Karpas-422 (cell line): ENCODE measurements at regions not wholly inside any gene's neighbourhood (a gene's known extent, or its start where the extent isn't known, plus 50 kb on each side); places are given as distances from the start of the nearest gene placed in this dataset.
A peak's percentile ranks its signal among the peaks of the same experiment; 100 is the strongest.

Experiments
- DNase-seq: peaks from one replicate; pipeline ENCODE4 v3.0.0-alpha.2; 2015
- H2AFZ ChIP-seq: fragments of 200-600 bp; sonication (generic); 2 replicates; pipeline ENCODE4 v1.6.1; 2014; ENCODE audit warnings: antibody characterized with exemption, low read length, mixed read lengths
- H3K27ac ChIP-seq: fragments of 200-600 bp; sonication (generic); 2 replicates; pipeline ENCODE4 v1.5.1; 2014; ENCODE audit warnings: mild to moderate bottlenecking, low read length, moderate library complexity
- H3K27me3 ChIP-seq: fragments of 200-600 bp; sonication (generic); 2 replicates; pipeline ENCODE4 v1.6.1; 2014; ENCODE audit warnings: low read length, mixed read lengths
- H3K36me3 ChIP-seq: fragments of 200-600 bp; sonication (generic); 2 replicates; pipeline ENCODE4 v1.6.1; 2014; ENCODE audit warnings: low read length, mixed read lengths; ENCODE audit not compliant: insufficient read depth
- H3K4me1 ChIP-seq: fragments of 200-600 bp; sonication (generic); 2 replicates; pipeline ENCODE4 v1.6.1; 2014; ENCODE audit warnings: mild to moderate bottlenecking, low read length, mixed read lengths
- H3K4me2 ChIP-seq: fragments of 200-600 bp; sonication (generic); 2 replicates; pipeline ENCODE4 v1.6.1; 2014; ENCODE audit warnings: low read length, low read depth, mild to moderate bottlenecking; ENCODE audit not compliant: poor library complexity, severe bottlenecking
- H3K4me3 ChIP-seq: fragments of 200-600 bp; sonication (generic); 2 replicates; pipeline ENCODE4 v1.5.1; 2014; ENCODE audit warnings: mild to moderate bottlenecking, antibody characterized with exemption, low read length, mixed read lengths
- H3K79me2 ChIP-seq: fragments of 200-600 bp; sonication (generic); 2 replicates; pipeline ENCODE4 v1.6.1; 2014; ENCODE audit warnings: mild to moderate bottlenecking, low read length, mixed read lengths
- H3K9ac ChIP-seq: fragments of 200-600 bp; sonication (generic); 2 replicates; pipeline ENCODE4 v1.6.0; 2014; ENCODE audit warnings: low read length
- H3K9me2 ChIP-seq: fragments of 200-600 bp; sonication (generic), shearing (Covaris generic); replicated peaks from 2 replicates; pipeline ENCODE4 v1.6.0; 2014; ENCODE audit warnings: mild to moderate bottlenecking, low read length, moderate library complexity; ENCODE audit not compliant: insufficient read depth
- H3K9me3 ChIP-seq: fragments of 300-700, 200-600 bp; sonication (generic); 2 replicates; pipeline ENCODE4 v1.6.1; 2014; ENCODE audit warnings: low read length, mixed read lengths
- H4K20me1 ChIP-seq: fragments of 200-600 bp; sonication (generic); 2 replicates; pipeline ENCODE4 v1.6.1; 2014; ENCODE audit warnings: mild to moderate bottlenecking, antibody characterized with exemption, low read length, low read depth; ENCODE audit not compliant: insufficient read depth

DNA sequence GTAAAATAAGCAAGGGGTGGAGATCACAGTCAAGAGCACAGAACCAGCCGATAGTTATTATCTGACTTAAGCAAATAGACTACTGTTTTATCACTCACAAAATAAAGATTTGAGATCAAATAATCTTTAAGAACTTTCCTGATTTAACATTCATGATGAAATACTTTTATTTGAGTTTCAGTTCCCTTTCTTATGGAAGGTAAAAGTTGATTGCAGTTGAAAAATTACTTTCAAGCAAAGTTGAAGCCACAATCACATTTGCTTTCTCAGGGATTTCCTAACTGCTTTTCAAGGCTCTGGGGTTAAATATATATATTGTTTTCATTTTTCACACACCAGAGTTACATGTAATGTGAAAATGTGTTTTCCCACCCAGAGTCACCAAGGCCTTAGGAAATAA, 599.5 kb downstream of the KCNJ3 start:
- peaks cover 2% of the 10 kb centered on the region; the same call in 1 of the 2 replicates for H3K9me3 ChIP-seq
- no peaks in the 10 kb centered on the region for H3K79me2 ChIP-seq
- H3K27me3 ChIP-seq = no peaks in the 10 kb centered on the region
- H3K9me2 ChIP-seq = no peaks in the 10 kb centered on the region
- no peak overlapping the region for H3K4me2 ChIP-seq
- no peak overlapping the region for H3K9ac ChIP-seq
- H4K20me1 ChIP-seq = no peaks in the 10 kb centered on the region
- H2AFZ ChIP-seq = no peak overlapping the region
- H3K27ac ChIP-seq = no peak overlapping the region
- H3K4me3 ChIP-seq = no peak overlapping the region
- no peaks in the 10 kb centered on the region for H3K36me3 ChIP-seq
- H3K4me1 ChIP-seq = no peaks in the 10 kb centered on the region
- no peak for DNase-seq

- no peaks in the 10 kb centered on the region for H3K9me2 ChIP-seq
These were observed 595.9 kb downstream of the KCNJ3 start for GRCh38 chr2:155294358-155294757.

GRCh38 chr2:155281907-155282306, 583.4 kb downstream of the KCNJ3 start:
- no peaks in the 10 kb centered on the region for H3K36me3 ChIP-seq
- H3K27ac ChIP-seq = no peak overlapping the region
- H3K27me3 ChIP-seq = no peaks in the 10 kb centered on the region
- no peaks in the 10 kb centered on the region for H3K79me2 ChIP-seq
- H3K4me1 ChIP-seq = no peaks in the 10 kb centered on the region
- H3K4me2 ChIP-seq = no peak overlapping the region
- peaks cover 28% of the 10 kb centered on the region for H3K9me3 ChIP-seq
- no peak overlapping the region for H2AFZ ChIP-seq
- no peak overlapping the region for H3K4me3 ChIP-seq
- H3K9ac ChIP-seq = no peak overlapping the region
- no peak for DNase-seq
- no peaks in the 10 kb centered on the region for H4K20me1 ChIP-seq
- no peaks in the 10 kb centered on the region for H3K9me2 ChIP-seq

More at GRCh38 chr2:155294358-155294757, 595.9 kb downstream of the KCNJ3 start:
- H3K27ac ChIP-seq = no peak overlapping the region
- no peak overlapping the region for H3K9ac ChIP-seq
- no peak overlapping the region for H3K4me2 ChIP-seq
- no peaks in the 10 kb centered on the region for H3K4me1 ChIP-seq
- H4K20me1 ChIP-seq = no peaks in the 10 kb centered on the region
- no peak for DNase-seq
- H2AFZ ChIP-seq = no peak overlapping the region
- no peaks in the 10 kb centered on the region for H3K79me2 ChIP-seq
- H3K36me3 ChIP-seq = no peaks in the 10 kb centered on the region
- no peak overlapping the region for H3K4me3 ChIP-seq
- H3K27me3 ChIP-seq = no peaks in the 10 kb centered on the region
- peaks cover under 1% of the 10 kb centered on the region; the same call in 1 of the 2 replicates for H3K9me3 ChIP-seq

DNA sequence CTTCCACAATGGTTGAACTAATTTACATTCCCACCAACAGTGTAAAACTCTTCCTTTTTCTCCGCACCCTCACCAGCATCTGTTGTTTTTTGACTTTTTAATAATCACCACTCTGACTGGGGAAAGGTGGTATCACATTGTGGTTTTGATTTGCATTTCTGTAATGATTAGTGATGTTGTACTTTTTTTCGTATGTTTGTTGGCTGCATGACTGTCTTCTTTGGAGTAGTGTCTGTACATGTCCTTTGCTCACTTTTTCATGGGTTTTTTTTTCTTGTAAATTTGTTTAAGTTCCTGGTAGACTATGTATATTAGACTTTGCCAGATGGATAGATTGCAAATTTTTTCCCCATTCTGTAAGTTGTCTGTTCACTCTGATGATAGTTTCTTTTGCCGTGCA, 574.8 kb downstream of the KCNJ3 start:
- Histone ChIP-seq H2AFZ (no peak overlapping the region), H4K20me1 (no peaks in the 10 kb centered on the region), H3K27me3 (no peaks in the 10 kb centered on the region), H3K4me3 (no peak overlapping the region), H3K9me3 (peaks cover 11% of the 10 kb centered on the region; the same call in 1 of the 2 replicates), H3K4me2 (no peak overlapping the region), H3K79me2 (no peaks in the 10 kb centered on the region), H3K36me3 (no peaks in the 10 kb centered on the region), H3K9ac (no peak overlapping the region), H3K4me1 (no peaks in the 10 kb centered on the region), H3K9me2 (no peaks in the 10 kb centered on the region), H3K27ac (no peak overlapping the region)
- no peak for DNase-seq

- H3K4me1 ChIP-seq = no peaks in the 10 kb centered on the region
- no peaks in the 10 kb centered on the region for H3K36me3 ChIP-seq
- H3K27me3 ChIP-seq = no peaks in the 10 kb centered on the region
- no peaks in the 10 kb centered on the region for H3K9me2 ChIP-seq
- no peaks in the 10 kb centered on the region for H4K20me1 ChIP-seq
- H3K4me2 ChIP-seq = no peak overlapping the region
- H3K27ac ChIP-seq = no peak overlapping the region
- no peak overlapping the region for H3K9ac ChIP-seq
- H3K4me3 ChIP-seq = no peak overlapping the region
- no peak overlapping the region for H2AFZ ChIP-seq
- H3K79me2 ChIP-seq = no peaks in the 10 kb centered on the region
- DNase-seq = no peak
- peaks cover 20% of the 10 kb centered on the region for H3K9me3 ChIP-seq
These were observed 568.1 kb downstream of the KCNJ3 start for GRCh38 chr2:155266583-155266982.

DNA sequence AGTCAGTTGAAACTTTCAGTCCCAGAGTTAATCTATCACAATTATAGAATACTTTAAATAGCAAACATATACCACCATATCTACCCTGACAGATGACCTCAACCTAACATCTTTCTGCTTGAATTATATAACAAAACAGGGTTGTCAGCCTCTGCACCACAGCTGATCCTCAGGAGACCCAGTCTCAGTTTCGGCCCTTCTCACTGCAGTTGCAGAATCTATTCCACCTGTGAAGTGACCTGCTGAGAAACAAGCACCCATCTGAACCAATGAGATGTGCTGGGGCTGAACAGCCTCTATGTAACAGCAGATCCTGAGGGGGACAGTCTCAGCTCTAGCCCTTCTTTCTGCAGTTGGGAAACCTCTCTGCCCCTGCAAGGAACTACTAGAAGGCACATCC, 567.6 kb downstream of the KCNJ3 start:
- Histone ChIP-seq H3K9ac (no peak overlapping the region), H3K36me3 (no peaks in the 10 kb centered on the region), H3K4me2 (no peak overlapping the region), H3K27me3 (no peaks in the 10 kb centered on the region), H3K9me2 (no peaks in the 10 kb centered on the region), H3K27ac (no peak overlapping the region), H3K4me1 (no peaks in the 10 kb centered on the region), H3K9me3 (peaks cover 20% of the 10 kb centered on the region), H4K20me1 (no peaks in the 10 kb centered on the region), H3K79me2 (no peaks in the 10 kb centered on the region), H3K4me3 (no peak overlapping the region), H2AFZ (no peak overlapping the region)
- no peak for DNase-seq

- H4K20me1 ChIP-seq = no peaks in the 10 kb centered on the region
- H3K36me3 ChIP-seq = no peaks in the 10 kb centered on the region
- no peaks in the 10 kb centered on the region for H3K9me2 ChIP-seq
- H3K9me3 ChIP-seq = peaks cover 3% of the 10 kb centered on the region; the same call in 1 of the 2 replicates
- DNase-seq = no peak
- H3K79me2 ChIP-seq = no peaks in the 10 kb centered on the region
- no peak overlapping the region for H3K4me3 ChIP-seq
- H3K9ac ChIP-seq = no peak overlapping the region
- H3K4me1 ChIP-seq = no peaks in the 10 kb centered on the region
- H2AFZ ChIP-seq = no peak overlapping the region
- H3K27me3 ChIP-seq = no peaks in the 10 kb centered on the region
- H3K27ac ChIP-seq = no peak overlapping the region
- H3K4me2 ChIP-seq = no peak overlapping the region
These were observed 558.3 kb downstream of the KCNJ3 start for GRCh38 chr2:155256803-155257202.

DNA sequence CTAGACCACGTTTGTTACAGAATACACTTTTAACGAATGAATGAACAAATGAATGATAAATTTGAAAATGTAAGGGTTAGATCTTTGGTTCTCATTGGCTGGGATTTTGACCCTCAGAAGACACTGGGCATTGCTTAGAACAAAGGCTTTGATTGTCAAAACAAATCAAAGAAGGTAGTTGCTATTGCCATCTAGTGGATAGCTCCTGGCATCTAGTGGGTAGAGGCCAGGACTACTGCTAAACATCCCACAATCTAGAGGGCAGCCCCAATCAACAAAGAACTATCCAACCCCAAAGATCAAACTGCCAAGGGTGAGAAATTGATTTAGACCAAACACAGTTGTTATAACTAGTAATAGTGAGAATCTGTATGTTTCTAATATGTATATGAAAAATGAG, 552.3 kb downstream of the KCNJ3 start:
- no peaks in the 10 kb centered on the region for H3K27me3 ChIP-seq
- H3K9ac ChIP-seq = no peak overlapping the region

DNA sequence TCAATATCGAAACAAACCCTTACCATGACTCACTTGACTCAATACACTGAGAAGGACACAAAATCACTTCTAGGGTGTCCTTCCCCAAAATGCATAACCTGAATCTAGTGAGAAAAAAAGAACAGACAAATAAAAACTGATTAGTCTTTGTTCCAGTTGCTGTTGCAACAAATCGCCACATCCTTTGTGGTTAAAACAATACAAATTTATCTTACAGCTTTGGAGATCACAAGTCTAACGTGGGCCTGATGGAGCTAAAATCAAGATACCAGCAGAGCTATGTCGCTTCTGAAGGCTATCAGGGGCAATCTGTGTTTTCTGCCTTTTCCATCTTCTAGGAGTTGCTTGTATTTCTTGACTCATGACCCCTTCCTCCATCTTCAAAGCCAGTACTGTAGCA, 541.7 kb downstream of the KCNJ3 start:
- Histone ChIP-seq H3K9ac (no peak overlapping the region), H3K9me3 (0 out of 2 replicates have a peak, but pooled peaks cover 3% of the 10 kb centered on the region), H2AFZ (no peak overlapping the region), H3K4me1 (no peaks in the 10 kb centered on the region), H3K27me3 (no peaks in the 10 kb centered on the region), H3K36me3 (no peaks in the 10 kb centered on the region), H3K27ac (no peak overlapping the region), H3K4me3 (no peak overlapping the region), H3K79me2 (no peaks in the 10 kb centered on the region), H4K20me1 (no peaks in the 10 kb centered on the region), H3K4me2 (no peak overlapping the region), H3K9me2 (no peaks in the 10 kb centered on the region)
- no peak for DNase-seq

More for the DNA sequence above, 552.3 kb downstream of the KCNJ3 start:
- H3K79me2 ChIP-seq = no peaks in the 10 kb centered on the region
- no peak overlapping the region for H3K27ac ChIP-seq
- H4K20me1 ChIP-seq = no peaks in the 10 kb centered on the region
- no peak overlapping the region for H3K4me3 ChIP-seq
- no peak overlapping the region for H3K4me2 ChIP-seq
- peak; percentile 46 for DNase-seq
- H2AFZ ChIP-seq = no peak overlapping the region
- H3K9me3 ChIP-seq = no peaks in the 10 kb centered on the region
- no peaks in the 10 kb centered on the region for H3K36me3 ChIP-seq
- H3K4me1 ChIP-seq = no peaks in the 10 kb centered on the region
- H3K9me2 ChIP-seq = no peaks in the 10 kb centered on the region
